AML-193 (cell line): ENCODE measurements at regions not wholly inside any gene's neighbourhood (a gene's known extent, or its start where the extent isn't known, plus 50 kb on each side); places are given as distances from the start of the nearest gene placed in this dataset.
"Not testable (repeated sequence)": the region's sequence is repeated elsewhere in the genome, so short reads cannot be mapped to it uniquely, and the experiment has no call there.

Source experiments
- DNase-seq, 2 experiments: peaks; one replicate each; lab custom pipeline; 2025; lab: John Stamatoyannopoulos, UW

- no peak for DNase-seq
Observed at GRCh38 chr5:39697881-39698280, 273.1 kb upstream of the DAB2 start.

- DNase-seq, result no peak
Observed at GRCh38 chr5:39696672-39697398, 272.1 kb upstream of the DAB2 start.

GRCh38 chr5:39691993-39692392, 267.2 kb upstream of the DAB2 start:
- peak in 1 of 2 experiments; percentile 13 for DNase-seq

GRCh38 chr5:39691136-39691535, 266.4 kb upstream of the DAB2 start:
- DNase-seq, result no peak

GRCh38 chr5:39689919-39690318, 265.1 kb upstream of the DAB2 start:
- no peak for DNase-seq

- DNase-seq, result not testable (repeated sequence)
Observed at GRCh38 chr5:39687924-39688323, 263.1 kb upstream of the DAB2 start.

GRCh38 chr5:39680213-39680612, 255.4 kb upstream of the DAB2 start:
- DNase-seq, result no peak

DNA sequence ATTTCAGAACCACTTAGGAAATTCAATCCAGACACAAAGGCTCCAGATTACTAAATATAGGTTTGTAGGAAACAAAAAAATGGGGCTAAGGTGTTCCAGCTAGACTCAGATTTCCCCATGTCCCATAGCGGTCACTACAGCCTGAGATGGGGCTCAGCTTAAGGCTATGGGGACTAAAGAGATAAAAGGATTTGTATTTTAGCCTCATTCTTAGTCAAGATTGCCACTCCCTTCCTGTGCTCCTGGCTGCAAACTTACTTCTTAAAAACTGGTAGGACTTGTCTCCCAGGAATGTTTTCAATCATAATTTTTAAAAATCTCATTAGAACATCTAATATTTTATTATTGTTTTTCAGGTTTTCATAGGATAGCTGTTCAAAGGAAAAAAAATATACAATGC, 253.8 kb upstream of the DAB2 start:
- DNase-seq, result no peak

DNA sequence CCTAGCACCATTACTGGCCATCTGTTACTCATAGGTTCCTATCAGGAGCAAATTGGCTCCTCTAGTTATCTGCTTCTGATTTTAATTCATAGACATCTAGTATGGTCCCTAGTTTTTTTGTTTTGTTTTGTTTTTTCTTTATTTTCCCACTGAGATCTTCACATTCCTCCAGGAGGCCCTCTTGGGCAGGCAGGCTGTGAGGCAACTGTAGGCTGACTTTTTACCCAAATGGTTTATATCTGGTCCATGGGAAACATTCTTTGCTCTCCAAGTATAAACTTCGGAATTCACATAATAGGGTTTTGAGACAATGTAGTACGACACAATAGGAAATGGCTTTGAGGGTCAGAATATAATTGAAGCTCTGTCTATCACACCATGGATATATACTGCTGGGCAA, 250.9 kb upstream of the DAB2 start:
- DNase-seq, result no peak

DNA sequence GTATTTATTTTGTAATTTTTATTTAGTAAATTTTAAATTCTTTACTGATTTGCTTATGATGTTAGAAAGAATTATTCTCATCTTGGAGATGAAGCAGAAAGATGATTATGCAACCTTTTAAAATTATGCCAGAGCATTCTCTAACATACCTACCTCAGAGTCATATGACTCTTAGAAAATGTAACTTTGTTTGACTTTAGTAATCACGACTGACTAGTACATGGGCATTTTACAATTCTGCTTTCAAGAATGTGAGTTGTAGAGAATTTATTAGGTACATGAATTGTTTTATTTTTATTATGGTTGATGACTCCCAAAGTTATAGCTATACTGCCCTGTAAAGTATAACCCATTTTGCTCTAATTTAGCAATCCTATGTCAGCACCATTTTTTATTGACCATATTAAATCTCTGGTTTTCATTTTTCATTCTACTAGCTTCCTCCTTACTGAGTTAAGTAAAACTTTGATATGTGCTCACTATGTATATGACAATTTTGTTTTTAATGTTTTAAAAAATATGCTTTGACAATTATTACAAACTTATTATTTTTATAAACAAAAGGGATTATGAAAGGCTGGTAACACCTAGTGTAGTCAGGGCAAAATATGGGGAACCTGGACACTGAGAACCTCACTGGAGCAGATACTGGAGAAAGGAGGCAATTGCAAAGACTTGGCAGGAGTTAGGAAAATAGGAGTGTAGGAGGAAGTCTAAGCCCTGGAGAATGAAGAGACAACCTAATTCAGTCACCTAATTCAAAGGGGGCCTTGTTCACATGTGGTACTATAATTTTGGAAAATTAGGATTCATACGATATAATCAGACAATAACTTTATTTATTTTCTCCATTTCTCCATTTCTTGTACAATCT, 249.7 kb upstream of the DAB2 start:
- DNase-seq, result no peak

DNA sequence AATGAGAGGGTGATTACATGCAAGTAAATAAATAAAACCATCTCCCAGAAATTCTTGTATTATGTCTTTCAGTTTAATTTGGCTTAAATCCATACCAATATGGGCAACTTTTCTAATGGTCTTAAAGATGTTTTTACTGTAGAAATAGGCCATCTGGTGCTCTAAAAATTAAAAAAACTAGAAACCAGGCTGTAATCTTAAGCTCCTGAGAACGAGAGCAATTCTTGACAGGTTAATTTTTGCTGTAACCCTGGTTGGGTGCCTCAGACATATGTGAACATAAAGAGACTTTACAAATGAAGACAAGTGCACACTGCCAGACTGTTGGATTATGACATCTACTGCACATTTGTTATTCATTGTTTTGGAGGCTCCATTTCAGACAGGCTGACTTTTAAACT, 246.8 kb upstream of the DAB2 start:
- DNase-seq, result no peak

GRCh38 chr5:39670955-39671354, 246.2 kb upstream of the DAB2 start:
- DNase-seq, result no peak

- no peak for DNase-seq
Observed at GRCh38 chr5:39670391-39670790, 245.6 kb upstream of the DAB2 start.

- DNase-seq, result no peak
Observed at GRCh38 chr5:39668980-39669379, 244.2 kb upstream of the DAB2 start.

DNA sequence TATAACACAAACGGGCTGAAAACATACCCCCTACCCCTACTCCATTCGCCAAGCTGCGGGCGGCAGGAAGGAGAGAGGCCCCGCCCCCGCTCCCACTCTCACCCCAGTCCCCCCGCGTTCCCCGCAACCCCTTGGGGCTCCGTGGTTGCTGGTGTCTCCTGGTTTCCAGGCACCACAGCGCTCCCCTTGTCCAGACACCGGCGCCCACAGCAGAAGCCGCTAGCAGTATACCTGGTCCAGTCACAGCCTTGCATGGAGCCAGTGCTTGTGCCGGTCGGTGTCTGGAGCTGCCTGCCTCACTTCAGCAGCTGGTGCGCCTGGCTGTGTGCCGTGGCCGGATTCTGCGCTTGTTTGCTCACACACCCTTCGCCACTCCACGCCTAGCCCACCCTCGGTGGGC, 240.5 kb upstream of the DAB2 start:
- no peak for DNase-seq

DNA sequence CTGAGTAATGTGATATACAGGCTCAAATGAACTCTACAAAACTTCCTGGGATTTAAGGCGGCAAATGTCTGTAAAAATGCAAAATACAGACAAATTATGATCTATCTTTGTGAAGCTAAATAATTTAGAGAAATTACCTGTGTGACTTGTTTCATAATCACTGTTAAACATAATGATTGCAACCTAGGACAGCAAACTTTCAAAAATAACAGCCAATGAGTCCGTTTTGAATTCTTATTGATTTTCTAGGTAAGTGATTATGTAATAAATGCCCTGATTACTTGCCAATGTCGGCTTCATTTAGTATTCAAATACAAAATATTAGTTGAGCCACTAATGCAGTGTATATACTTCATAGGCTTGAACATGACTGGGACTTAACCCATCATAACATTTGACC, 238.2 kb upstream of the DAB2 start:
- DNase-seq, result no peak

DNA sequence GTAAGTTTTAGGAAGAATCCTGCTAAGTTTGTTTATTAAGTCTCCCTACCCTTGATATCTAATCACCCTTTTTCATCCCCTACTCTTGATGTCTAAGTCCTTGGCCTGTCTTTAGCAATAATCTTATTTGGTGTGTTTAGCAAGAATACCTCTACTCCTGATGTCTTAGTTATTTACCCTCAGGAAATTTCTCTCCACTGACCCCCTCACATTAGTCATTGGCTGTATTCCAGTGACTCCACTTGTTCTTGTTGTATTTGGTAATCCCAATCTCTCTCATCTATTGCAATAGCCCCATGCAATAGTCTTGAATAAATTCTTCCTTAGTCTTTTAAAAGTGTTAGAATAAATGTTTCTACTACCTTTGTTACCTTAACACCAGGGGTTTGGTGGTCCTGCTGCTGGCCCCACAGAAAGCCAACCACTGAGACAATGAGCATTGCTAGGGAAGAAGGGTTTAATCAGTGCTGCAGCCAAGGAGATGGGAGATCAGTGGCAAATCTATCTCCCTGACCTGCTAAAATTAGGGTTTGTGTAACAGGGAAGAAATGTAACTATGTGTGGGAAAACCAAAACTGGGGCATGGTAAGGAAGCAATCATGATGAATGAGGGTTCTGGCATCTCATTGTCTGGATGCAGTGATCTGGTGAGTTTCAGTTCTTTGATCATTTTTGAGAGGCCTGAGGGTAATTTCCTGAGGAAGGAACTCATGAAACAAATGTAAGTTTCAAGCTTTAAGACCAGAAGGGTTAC, 236.4 kb upstream of the DAB2 start:
- peak in 1 of 2 experiments; percentile 10 for DNase-seq

DNA sequence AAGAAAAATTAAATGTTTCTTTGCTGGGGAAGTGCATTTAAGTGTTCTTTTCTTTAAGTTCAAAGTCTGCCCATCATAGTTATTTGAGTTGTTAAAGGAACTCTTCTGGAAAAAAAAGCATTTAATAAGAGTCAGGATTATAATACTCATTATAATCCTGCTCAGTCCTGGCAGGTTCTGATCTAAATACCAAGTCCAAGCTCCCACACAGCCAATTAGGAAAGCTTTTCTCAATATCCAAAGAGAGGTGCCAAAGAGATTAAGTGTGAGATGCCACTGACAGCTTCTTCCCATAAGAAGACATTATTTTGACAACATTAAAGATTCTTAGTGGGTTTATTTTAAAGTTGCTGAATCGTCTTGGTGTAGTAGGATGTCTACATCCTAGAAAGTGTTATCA, 235.2 kb upstream of the DAB2 start:
- DNase-seq, result no peak

DNA sequence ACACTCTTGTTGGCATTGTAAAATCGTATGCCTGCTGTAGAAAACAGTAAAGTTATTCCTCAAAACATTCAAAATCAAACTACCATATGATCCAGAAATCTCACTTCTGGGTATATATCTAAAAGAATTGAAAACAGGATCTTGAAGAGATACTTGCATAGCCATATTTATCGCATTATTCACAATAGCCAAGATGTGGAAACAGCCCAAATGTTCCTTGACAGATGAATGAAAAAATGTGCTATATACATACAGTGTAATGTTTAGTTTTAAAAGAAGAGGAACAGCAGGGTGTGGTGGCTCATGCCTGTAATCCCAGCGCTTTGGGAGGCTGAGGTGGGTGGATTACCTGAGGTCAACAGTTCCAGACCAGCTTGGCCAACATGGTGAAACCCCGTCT, 234.1 kb upstream of the DAB2 start:
- no peak for DNase-seq

DNA sequence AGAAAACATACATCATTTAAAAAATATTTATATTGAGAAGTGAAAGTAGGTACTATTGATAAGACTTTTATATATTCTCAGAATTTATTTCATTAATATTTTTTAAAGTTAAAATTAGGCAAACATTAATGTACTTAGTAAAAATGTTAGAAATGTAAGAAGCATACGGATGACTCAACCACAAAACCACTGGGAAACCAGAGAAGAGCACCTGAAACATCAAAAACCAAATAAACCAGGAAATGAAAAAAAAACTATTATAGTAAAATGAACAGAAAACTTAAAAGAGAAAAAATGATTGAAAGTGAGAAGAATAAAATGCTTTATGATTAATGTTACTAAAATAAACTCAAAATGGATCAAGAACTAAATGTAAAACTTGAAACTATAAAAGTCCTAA, 233.2 kb upstream of the DAB2 start:
- no peak for DNase-seq

GRCh38 chr5:39656600-39656999, 231.8 kb upstream of the DAB2 start:
- DNase-seq, result no peak

DNA sequence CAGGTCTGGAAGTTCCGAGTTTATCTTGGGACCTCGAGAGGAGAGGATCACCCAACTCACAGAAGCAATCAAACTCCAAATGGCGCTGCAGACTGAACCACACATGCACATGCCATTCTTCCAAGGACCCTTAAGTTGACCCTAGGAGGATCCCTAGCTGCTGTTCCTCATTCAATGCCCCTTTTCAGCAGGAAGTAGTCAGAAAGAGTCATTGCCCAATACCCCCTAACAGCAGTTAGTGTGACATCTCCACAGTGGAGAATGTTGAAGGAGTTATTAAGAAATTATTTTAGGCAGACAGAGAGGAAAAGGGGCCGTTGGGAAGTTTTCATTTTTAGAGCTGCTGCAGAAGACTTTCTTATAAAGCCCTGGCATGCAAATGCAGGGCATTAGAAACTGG, 229.9 kb upstream of the DAB2 start:
- DNase-seq, result peak; percentile 73 to 74

- DNase-seq, result not testable (repeated sequence)
Observed at GRCh38 chr5:39652481-39652880, 227.7 kb upstream of the DAB2 start.
